ENCODE measurements at regions not wholly inside any gene's neighbourhood (a gene's known extent, or its start where the extent isn't known, plus 50 kb on each side); places are given as distances from the start of the nearest gene placed in this dataset.

- H3K4me3 ChIP-seq (ENCODE audit: low read depth, low read length) = no peak overlapping the region
- DNase-seq (ENCODE audit: low read depth, low spot score) = no peak
- CTCF ChIA-PET = no interaction called here
- TF ChIP-seq CTCF (IDR thresholded peaks at IDR 0.05; ENCODE audit: insufficient read depth, low read length, missing control alignments) = no peak
- POLR2A ChIA-PET = no interaction called here
Observed at GRCh38 chr11:87399341-87399740, 361.6 kb downstream of the TMEM135 start.

- no peak for TF ChIP-seq CTCF (IDR thresholded peaks at IDR 0.05; ENCODE audit: insufficient read depth, low read length, missing control alignments)
- CTCF ChIA-PET = interaction anchor here (1.3 kb wide), 1 partner anchor 23 kb away, joined by 11 read pairs; no protein-coding TSS in a partner anchor
- no peak for DNase-seq (ENCODE audit: low read depth, low spot score)
- no peak overlapping the region for H3K4me3 ChIP-seq (ENCODE audit: low read depth, low read length)
- POLR2A ChIA-PET = no interaction called here
Observed at GRCh38 chr11:87398931-87399330, 361.2 kb downstream of the TMEM135 start.

- TF ChIP-seq CTCF (IDR thresholded peaks at IDR 0.05; ENCODE audit: insufficient read depth, low read length, missing control alignments) = no peak
- ChIA-PET CTCF (no interaction called here), POLR2A (no interaction called here)
- H3K4me3 ChIP-seq (ENCODE audit: low read depth, low read length) = no peak overlapping the region
- DNase-seq (ENCODE audit: low read depth, low spot score) = no peak
Observed at GRCh38 chr11:87397011-87397865, 359.5 kb downstream of the TMEM135 start.

- no peak for DNase-seq (ENCODE audit: low read depth, low spot score)
- CTCF ChIA-PET = interaction anchor here (1.0 kb wide), 1 partner anchor 23 kb away, joined by 3 read pairs; no protein-coding TSS in a partner anchor
- TF ChIP-seq CTCF (IDR thresholded peaks at IDR 0.05; ENCODE audit: insufficient read depth, low read length, missing control alignments) = no peak
- no peak overlapping the region for H3K4me3 ChIP-seq (ENCODE audit: low read depth, low read length)
- POLR2A ChIA-PET = no interaction called here
Observed at GRCh38 chr11:87394924-87395323, 357.2 kb downstream of the TMEM135 start.

GRCh38 chr11:87392665-87393064 lies 354.9 kb downstream of the TMEM135 start:
- no peak for TF ChIP-seq CTCF (IDR thresholded peaks at IDR 0.05; ENCODE audit: insufficient read depth, low read length, missing control alignments)
- no peak overlapping the region for H3K4me3 ChIP-seq (ENCODE audit: low read depth, low read length)
- ChIA-PET POLR2A (no interaction called here), CTCF (interaction anchor here (1.3 kb wide), 1 partner anchor 28 kb away, joined by 7 read pairs; no protein-coding TSS in a partner anchor)
- DNase-seq (ENCODE audit: low read depth, low spot score) = no peak

- DNase-seq (ENCODE audit: low read depth, low spot score) = no peak
- no peak overlapping the region for H3K4me3 ChIP-seq (ENCODE audit: low read depth, low read length)
- ChIA-PET CTCF (interaction anchor here (1.0 kb wide), 1 partner anchor 30 kb away, joined by 6 read pairs; no protein-coding TSS in a partner anchor), POLR2A (no interaction called here)
- TF ChIP-seq CTCF (IDR thresholded peaks at IDR 0.05; ENCODE audit: insufficient read depth, low read length, missing control alignments) = no peak
Observed at GRCh38 chr11:87391496-87391895, 353.8 kb downstream of the TMEM135 start.

Data from AG04449 (cell line).